ENCODE measurements at regions not wholly inside any gene's neighbourhood (a gene's known extent, or its start where the extent isn't known, plus 50 kb on each side); places are given as distances from the start of the nearest gene placed in this dataset.

DNA sequence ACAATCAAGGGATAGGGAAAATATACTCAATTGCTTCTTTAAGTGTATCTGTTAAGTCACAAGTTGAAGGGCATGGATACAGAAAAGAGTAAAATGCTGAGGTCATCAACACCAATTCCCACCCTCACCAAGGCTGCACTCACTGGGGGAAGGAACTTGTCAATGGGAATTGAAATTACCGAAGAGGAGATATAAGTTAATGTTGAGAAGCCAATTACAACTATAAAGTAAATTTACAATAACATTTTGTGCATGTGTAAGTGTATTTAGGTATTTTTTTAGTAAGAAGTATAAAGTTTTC is 255.1 kb upstream of the KCNIP4 start:
- TF ChIP-seq, protein P1, sequence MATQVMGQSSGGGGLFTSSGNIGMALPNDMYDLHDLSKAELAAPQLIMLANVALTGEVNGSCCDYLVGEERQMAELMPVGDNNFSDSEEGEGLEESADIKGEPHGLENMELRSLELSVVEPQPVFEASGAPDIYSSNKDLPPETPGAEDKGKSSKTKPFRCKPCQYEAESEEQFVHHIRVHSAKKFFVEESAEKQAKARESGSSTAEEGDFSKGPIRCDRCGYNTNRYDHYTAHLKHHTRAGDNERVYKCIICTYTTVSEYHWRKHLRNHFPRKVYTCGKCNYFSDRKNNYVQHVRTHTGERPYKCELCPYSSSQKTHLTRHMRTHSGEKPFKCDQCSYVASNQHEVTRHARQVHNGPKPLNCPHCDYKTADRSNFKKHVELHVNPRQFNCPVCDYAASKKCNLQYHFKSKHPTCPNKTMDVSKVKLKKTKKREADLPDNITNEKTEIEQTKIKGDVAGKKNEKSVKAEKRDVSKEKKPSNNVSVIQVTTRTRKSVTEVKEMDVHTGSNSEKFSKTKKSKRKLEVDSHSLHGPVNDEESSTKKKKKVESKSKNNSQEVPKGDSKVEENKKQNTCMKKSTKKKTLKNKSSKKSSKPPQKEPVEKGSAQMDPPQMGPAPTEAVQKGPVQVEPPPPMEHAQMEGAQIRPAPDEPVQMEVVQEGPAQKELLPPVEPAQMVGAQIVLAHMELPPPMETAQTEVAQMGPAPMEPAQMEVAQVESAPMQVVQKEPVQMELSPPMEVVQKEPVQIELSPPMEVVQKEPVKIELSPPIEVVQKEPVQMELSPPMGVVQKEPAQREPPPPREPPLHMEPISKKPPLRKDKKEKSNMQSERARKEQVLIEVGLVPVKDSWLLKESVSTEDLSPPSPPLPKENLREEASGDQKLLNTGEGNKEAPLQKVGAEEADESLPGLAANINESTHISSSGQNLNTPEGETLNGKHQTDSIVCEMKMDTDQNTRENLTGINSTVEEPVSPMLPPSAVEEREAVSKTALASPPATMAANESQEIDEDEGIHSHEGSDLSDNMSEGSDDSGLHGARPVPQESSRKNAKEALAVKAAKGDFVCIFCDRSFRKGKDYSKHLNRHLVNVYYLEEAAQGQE (IDR thresholded peaks at IDR 0.05; ENCODE audit: low read depth): no peak
- TF ChIP-seq, protein P2, sequence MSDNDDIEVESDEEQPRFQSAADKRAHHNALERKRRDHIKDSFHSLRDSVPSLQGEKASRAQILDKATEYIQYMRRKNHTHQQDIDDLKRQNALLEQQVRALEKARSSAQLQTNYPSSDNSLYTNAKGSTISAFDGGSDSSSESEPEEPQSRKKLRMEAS (IDR thresholded peaks at IDR 0.05): no peak
- TF ChIP-seq TEAD4 (IDR thresholded peaks at IDR 0.05): no peak
- TF ChIP-seq YY1 (IDR thresholded peaks at IDR 0.05; ENCODE audit: low read depth): no peak
- TF ChIP-seq TAF1 (IDR thresholded peaks at IDR 0.05; ENCODE audit: low read depth): no peak
- no peak for TF ChIP-seq FOXM1 (IDR thresholded peaks at IDR 0.05; ENCODE audit: borderline replicate concordance, low read depth)
- TF ChIP-seq CEBPB (IDR thresholded peaks at IDR 0.05): no peak
- TF ChIP-seq RAD21 (IDR thresholded peaks at IDR 0.05; ENCODE audit: low read depth): no peak
- no peak for TF ChIP-seq CREB1 (IDR thresholded peaks at IDR 0.05; ENCODE audit: low read depth)
- TF ChIP-seq NFIC (IDR thresholded peaks at IDR 0.05): no peak
- TF ChIP-seq ZBTB7A (IDR thresholded peaks at IDR 0.05; ENCODE audit: low read depth): no peak
- no peak for TF ChIP-seq EP300 (IDR thresholded peaks at IDR 0.05; ENCODE audit: borderline replicate concordance)
- TF ChIP-seq EGR1 (IDR thresholded peaks at IDR 0.05): no peak
- no peak for TF ChIP-seq TCF12 (IDR thresholded peaks at IDR 0.05; ENCODE audit: low read depth)

Measured in Ishikawa (cell line).